GM03348 (cell line): ENCODE measurements at regions not wholly inside any gene's neighbourhood (a gene's known extent, or its start where the extent isn't known, plus 50 kb on each side); places are given as distances from the start of the nearest gene placed in this dataset.
"Not testable (repeated sequence)": the region's sequence is repeated elsewhere in the genome, so short reads cannot be mapped to it uniquely, and the experiment has no call there.

ENCODE experiments used
- DNase-seq: peaks from one replicate; pipeline ENCODE4 v3.0.0; 2012; ENCODE audit warnings: low spot score

DNA sequence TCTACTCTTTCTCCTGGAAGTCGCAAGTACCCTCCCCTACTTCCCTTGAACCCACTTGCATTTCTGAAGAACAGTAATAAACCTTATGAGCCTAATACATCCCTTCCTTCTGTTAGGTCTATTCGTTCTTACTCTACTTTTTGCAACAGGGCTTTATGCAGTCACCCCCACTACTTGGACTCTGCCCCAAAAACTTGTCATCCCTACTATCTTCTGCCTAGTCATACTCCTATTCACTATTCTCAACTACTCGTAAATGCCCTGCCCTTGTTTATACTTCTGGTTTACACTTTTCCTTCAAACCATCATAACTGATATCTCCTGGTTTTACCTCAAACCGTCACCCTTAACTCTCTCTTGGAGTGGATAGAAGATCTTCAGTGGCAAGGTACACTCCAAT lies 55.2 kb upstream of the SLIT2 start:
- no peak for DNase-seq

DNA sequence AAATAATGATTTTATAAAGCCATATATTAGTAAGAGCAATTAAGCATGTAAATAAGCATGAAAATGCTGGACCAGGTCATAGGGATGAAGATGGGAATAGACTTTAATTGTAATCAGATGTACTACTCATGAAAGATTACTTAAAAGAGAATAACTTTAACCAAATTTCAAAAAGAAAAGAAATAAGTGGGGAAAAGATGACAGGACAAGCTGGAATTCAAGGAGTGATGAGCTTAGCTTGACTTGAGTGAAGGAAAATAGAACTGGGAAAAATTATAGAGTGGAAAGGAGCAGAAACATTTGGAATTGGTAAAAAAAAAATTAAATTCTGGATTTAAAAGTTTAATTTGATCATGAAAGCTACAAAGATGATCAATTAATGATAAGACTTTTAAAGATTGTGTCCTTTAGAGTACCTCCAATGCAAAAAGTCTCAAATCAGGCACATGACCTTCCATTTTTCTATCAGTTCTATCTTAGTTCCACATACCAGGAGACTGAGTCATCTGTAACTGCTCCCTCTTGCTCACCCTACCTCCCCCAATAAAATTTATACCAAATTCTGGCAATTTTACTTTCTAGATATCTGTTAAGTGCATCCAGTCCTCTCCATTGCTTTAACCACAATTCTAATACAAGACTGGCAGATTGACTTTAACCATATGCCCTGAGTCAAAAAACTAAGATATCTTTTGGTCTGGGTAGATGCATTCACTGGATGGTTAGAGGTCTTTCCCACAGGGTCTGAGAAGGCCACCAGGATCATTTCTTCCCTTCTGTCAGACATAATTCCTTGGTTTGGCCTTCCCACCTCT lies 56.4 kb upstream of the SLIT2 start:
- peak; percentile 55 for DNase-seq

DNA sequence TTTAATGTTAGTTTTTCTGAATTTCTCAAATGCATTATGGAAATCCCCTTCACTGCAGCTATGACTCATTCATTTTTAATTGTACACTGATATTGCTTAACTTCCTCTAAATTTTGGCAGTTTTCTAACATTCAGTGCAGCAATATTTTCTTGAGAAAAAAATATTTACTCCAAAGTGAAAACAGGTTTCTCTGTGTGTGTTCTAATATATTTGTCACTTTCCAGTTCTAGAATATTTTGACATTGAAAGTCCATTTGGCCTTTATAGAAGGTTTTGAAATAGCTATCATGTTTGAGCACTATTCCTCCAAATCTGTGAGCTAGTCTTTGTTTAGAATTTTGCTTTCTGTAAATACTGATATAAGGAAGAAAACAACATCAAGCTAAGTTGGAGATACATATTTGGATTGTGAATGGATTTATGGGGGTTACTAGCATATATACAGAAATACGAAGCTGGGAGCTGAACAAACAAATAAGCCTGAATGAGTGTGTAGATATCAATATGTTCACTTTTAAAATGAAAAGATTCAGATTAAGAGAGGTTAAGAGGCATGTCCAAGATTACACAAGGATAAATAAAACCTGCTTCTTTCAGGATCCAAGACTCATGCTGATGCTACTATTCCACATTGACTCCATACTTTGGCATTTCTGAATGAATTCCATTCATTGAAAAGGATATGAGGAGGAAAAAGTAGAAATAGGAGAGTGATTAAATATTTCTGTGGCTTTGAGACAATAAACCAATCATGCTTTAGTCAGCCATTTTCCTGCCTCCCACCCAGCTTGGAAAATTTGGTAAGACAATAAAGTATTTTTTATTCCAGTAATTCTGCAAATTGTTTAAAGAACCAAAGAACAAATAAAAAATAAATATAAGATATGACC lies 57.3 kb upstream of the SLIT2 start:
- peak; percentile 62 for DNase-seq

DNA sequence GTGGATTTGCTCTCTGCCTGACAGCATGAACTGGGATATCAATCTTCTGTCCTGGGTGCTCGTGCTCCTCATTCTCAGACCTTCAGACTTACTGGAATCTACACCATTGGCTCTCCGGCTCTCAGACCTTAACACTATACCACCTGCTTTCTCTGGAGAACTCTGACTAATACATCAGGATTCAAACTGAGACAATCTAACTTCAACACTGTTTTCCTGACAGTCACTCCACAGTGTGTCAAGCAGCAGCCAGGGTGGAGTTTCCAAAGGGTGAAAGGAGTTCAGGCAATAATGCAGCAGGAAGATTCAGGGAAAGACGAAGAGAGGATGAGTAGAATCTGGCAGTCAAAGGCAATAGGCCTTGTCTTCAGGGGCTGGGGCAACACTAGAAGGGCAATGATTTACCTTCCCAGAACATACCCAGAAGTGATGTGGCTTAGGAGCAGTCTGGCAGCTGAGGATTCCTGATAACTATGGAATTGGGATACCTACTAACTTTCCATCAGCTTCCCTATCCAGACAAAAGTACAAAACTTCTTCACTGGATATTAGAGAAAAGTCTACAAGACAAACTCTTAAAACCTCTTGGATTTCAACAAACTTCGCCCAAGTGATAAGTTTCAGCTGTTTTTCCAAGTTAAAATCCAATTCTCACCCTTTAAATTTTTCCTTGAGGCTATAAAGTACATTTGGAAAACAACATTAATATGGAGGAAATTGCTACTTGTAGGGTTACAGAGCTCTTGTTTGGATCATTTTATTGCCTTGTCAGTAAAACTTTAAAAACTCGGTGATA lies 58.4 kb upstream of the SLIT2 start:
- peak; percentile 10 for DNase-seq

DNA sequence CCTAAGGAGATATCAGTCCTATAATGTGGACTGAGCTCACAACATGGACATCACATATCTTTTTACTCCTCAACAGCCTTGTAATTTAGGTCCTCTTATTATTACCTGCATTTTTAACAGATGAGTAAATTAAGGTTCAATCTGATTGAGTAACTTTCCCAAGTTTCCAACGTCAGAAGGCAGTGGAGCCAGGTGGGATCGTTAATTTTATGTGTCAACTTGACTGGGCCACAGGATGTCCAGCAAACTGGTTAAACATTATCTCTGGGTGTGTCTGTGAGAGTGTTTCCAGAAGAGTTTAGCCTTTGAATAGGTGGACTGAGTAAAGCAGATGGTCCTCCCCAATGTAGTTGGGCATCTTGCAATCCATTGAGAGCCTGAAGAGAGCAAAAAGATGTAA lies 59.0 kb upstream of the SLIT2 start:
- no peak for DNase-seq

DNA sequence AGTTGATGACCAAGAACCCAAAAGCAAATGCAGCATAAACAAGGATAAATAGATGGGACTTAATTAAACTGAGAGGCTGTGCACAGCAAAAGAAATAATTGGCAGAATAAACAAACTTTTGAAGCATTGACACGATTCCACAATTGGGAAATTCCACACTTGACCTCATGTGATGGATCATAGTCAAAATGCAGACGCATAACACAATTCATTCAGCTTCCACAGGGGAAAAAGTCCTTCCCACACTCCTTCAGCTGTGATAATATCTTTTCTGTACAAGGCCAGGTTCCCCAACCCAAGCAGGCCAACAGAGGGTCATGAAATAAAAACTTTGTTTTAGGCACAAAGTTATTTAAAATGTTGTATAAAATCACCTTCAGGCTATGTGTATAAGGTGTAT lies 66.6 kb upstream of the SLIT2 start:
- no peak for DNase-seq

DNA sequence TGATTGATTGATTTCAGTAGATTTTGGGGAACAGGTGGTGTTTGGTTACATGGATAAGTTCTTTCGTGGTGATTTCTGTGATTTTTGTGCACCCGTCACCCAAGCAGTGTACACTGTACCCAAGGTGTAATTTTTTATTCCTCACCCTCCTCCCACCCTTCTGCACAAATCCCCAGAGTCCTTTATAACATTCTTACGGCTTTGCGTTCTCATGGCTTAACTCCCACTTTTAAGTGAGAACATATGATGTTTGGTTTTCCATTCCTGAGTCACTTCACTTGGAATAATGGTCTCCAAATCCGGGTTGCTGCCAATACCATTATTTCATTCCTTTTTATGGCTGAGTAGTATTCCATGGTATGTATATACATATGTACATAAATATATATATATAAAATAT lies 68.6 kb upstream of the SLIT2 start:
- DNase-seq: not testable (repeated sequence)

DNA sequence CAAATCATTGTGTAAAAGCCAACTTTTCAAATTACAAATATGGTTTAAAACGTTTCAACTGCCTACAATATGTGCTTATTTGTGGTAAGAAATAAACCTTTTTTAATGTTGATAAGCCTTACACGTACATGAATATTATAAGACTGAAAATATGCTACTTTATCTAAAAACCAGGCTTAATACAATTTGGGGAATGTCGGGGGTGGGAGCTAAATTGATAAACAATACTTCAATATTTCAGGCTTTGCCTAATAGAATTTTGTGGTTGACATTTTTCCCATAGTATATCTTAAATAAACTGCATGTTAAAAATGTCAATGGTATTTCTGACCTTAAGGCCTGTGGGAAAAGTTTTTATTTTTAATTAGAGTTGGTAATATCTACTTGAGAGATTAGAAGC lies 69.8 kb upstream of the SLIT2 start:
- DNase-seq: no peak

DNA sequence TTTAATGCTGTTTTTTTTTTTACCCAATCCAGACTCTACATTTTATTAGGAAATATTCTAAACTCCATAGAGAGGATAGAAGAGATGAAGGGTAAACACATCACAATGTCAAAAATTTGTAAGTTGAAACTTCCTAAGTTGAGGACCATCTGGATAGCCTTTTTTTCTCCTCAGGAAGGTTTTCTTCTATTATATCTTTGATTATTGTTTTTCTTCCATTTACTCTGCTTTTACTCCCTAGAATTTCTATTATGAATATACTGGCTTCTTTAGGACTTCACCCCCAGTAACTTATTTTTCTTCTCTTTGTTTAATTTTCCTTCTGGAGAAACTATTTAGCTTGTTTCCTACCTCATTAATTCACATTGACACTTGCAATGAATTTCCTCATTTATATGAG lies 71.2 kb upstream of the SLIT2 start:
- no peak for DNase-seq

DNA sequence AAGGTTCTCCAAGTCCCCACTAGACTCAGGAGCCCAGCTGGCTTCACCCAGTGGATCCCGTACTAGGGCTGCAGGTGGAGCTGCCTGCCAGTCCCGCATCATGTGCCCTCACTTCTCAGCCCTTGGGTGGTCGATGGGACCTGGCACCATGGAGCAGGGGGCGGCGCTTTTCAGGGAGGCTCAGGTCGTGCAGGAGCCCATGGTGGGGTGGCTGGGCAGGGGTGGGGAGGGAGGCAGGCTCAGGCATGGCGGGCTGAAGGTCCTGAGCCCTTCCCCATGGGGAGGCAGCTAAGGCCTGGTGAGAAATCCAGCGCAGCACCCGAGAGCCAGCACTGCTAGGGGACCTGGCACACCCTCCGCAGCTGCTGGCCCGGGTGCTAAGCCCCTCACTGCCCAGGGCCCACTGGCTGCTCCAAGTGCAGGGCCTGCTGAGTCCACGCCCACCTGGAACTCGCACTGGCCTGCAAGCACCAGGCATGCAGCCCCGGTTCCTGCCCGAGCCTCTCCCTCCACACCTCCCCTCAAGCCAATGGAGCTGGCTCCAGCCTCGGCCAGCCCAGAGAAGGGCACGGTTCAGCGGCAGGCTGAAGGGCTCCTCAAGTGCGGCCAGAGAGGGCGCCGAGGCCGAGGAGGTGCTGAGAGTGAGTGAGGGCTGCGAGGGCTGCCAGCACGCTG lies 72.7 kb upstream of the SLIT2 start:
- DNase-seq: no peak

DNA sequence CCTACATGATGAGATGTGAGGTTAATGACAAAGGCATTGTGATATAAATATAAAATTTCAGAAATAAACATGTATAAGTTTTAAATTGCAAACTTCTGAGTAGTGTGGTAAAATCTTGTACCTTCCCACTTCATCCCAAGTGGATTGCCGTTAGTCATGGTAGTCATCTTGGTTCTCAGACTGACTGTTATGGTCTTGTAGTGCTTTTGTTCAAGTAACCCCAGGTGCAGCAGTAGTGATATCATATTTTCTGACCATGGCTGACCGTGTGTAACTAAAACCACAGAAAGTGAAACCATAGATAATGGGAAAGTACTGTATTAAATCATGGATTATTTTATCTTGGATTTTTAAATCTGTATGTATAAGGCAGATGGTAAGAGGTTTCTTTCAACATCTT lies 74.8 kb upstream of the SLIT2 start:
- DNase-seq: no peak

DNA sequence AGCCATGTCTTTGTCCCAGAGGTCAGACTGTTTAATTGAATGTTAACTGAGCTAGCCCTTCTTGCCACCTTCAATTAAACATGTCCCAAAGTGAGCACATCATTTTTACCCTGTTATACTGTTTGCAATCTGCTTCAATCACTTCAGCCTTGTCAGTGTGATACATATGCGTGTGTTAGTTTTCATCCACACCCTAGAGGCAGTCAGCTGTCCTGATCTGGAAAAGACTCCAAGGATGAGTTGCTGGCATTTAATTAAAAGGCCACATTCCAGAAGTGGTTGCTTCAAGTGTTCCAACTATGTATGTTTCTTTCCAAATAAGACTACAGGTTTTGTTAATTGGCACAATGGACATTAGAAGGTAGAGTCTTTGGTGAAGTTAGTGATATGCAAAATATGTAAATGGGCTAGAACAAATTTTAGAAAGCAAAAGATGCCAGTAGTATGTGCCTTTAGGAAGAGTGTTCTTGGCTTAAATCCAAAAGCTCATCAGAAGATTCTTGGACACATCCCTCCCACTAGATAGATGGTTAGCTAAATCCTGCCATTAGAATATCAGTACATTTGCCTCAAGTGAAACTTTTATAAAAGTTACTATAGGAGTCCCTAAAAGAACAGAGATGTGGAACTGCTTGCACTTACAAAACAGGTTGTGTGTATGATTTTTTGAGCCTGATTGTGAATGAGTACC lies 79.5 kb upstream of the SLIT2 start:
- peak; percentile 62 for DNase-seq

DNA sequence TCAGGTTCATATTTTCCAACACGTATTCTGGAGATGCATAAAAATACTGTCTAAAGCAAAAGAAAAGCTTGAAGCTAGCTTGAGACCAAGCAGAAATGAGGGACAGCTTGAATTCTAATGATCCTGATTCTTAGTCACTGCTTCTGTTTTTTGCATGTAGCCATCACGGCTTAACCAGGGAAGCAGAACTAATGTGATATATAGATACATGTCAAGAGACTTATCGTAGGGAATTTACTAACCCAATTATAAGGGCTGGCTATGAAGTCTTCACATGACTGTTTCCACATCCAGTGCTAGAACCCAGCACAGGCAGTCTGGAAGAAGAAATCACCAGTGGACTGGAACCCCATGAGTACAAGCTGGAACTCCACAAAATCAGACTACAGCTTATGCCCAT lies 85.2 kb upstream of the SLIT2 start:
- no peak for DNase-seq

DNA sequence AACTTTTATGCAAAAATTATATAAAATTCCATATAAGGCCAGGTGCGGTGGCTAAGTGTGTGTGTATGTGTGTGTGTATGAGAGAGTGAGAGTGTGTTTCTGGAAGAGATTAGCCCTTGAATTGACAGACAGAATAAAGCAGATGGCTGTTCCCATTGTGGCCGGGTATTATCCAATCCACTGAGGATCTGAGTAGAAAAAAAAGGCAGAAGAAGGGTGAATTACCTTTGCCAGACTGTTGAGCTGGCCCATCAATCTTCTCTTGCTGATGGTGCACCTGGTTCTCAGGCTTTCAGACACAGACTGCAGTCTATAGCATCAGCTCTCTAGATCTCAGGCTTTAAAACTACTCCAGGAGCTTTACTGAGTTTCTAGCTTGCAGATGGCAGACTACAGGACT lies 92.2 kb upstream of the SLIT2 start:
- DNase-seq: no peak

DNA sequence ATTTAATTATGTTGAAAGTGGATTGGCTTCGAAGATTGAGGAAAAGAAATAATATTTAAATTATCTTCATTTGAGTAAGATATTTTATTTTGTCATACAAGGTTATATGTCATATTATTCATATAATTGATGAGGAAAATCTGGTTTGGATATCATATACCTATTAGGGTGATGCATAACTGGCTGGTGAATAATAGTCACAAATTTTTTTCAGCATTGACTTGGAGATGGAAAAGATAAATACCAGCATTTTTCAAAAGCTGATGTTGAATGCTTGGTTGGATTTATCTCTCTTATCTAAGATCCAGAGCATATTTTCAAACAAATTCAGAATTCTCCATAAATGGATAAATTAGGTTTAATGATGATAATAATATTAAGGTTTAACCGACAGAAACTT lies 93.5 kb upstream of the SLIT2 start:
- no peak for DNase-seq

DNA sequence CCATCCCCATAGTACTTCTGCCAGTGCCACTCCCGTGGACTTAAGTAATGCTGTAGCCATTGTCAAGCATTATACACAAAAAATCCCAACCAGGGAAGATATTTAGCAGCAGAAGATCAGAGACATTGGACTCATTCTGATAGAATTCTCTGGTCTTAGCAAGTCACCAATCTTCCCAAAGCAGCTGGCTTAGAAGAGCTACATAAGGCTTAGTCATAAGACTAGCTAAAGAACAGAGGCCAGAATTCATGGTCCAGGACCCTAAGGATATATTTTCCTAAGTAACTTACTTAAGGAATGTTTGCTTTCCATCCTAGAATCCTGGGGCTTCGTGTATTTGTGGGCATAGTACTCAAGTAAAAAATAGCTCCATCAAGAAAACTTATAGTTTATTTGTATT lies 100.3 kb upstream of the SLIT2 start:
- DNase-seq: no peak

DNA sequence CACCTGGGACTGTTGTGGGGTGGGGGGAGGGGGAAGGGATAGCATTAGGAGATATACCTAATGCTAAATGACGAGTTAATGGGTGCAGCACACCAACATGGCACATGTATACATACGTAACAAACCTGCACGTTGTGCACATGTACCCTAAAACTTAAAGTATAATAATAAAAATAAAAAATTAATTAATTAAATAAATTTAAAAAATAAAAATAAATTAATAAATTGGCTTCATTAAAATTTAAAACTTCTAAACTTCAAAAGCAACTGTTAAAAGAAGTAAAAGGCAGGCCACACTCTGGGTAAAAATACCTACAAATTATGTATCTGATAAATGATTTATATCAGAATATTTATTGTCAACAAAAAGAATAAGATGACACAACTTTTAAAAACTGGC lies 102.6 kb upstream of the SLIT2 start:
- DNase-seq: not testable (repeated sequence)

DNA sequence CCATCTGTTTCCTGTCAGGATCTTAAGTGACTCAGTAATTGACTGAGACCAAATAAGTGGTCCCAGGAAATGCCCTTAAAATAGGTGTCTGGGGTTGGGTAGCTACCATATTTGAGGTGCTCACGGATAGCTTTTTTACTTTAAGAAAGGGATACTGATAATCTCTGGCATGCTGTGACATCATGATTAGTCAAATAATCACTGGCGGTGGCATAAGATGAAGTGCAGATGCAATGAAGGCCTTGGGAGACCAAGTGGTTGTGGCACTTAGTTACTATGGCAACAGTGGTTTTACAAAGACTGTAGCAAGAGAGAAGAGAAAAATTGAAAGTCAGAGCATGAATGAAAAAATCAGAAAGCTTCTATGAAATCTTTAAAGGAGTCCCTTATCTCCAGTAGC lies 114.5 kb upstream of the SLIT2 start:
- DNase-seq: no peak

DNA sequence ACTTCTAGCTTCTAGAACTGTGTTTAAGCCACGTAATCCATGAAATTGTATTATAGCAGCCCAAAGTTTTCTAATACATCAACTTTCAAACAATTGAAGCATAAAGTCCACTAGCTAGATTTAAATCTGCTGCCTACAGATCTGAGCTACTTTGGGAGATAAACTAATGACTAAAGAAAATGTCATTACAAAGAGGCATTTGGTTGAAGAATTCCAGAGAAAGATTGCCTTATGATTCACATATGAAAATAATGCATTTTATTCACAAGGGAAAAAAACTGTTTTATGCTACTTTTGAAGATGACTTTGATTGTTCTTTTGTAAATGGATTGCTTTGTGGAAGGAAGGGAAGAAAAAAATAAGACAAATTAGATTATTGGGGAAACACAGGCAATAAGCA lies 124.1 kb upstream of the SLIT2 start:
- DNase-seq: peak; percentile 21

DNA sequence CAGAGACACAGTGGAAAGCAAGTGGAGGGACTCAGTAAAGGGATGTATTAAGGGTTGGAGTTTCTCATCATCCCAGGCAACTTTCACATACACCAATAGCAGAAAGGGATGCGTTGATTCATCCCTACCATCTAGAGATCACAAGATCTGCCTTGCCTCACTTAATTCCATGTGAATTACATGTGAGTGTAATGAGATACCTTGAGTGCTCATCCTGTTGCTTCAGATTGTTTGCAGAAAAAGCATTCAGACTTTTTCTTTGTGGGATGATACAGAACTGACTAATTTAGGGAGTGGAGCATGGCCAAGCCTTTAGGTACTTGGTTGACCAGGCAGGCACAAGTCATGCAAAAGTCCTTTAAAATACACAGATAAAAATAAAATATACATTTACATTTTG lies 124.8 kb upstream of the SLIT2 start:
- DNase-seq: peak; percentile 37

DNA sequence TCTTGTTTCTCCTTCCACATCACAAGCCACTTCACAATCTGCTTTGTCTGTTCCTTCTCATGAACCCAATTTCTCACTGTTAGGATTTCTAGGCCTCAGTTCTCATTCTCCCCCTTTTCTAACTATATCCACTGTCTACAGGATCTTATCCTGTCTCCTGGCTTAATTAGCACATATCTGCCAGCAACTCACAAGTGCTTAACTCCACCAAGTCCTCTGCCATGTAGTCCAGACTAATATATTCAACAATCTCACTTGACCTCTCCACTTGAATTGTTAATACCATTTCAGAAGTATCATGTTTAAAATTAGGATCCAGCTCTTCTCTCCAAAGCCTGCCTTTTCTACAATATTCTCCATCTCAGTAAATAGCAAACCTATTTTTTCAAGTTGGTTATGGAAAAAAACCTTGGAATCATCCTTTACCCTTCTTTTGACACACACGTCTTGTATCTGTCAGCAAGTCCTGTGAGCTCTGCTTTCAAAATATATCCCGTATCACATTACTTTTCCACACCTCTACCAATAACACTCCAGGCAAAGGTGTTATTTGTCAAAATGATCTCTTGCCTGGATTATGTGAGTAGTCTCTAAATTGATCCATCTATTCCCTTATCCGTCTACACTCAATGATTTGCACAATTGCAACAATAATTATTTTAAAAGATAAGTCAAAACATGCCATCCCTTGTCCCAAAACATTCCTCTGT lies 127.2 kb upstream of the SLIT2 start:
- no peak for DNase-seq
